Stimulated activated CD4-positive, alpha-beta T cell treated with anti-CD3 and anti-CD28 coated beads, Interleukin-12 subunit alpha, Interleukin-12 subunit beta, amount 100 ng/mL, for 4 hours (primary cell): ENCODE measurements at regions not wholly inside any gene's neighbourhood (a gene's known extent, or its start where the extent isn't known, plus 50 kb on each side); places are given as distances from the start of the nearest gene placed in this dataset.
"Not testable (repeated sequence)": the region's sequence is repeated elsewhere in the genome, so short reads cannot be mapped to it uniquely, and the experiment has no call there.

ENCODE experiments used
- DNase-seq: peaks from one replicate; pipeline ENCODE4 v3.0.0-alpha.2; 2020

GRCh38 chr14:47929334-47929733 is 253.9 kb upstream of the MDGA2 start:
- DNase-seq = no peak

GRCh38 chr14:47921133-47921532 is 245.7 kb upstream of the MDGA2 start:
- DNase-seq = no peak

GRCh38 chr14:47919997-47920396 is 244.6 kb upstream of the MDGA2 start:
- no peak for DNase-seq

GRCh38 chr14:47919334-47919846 is 244.0 kb upstream of the MDGA2 start:
- no peak for DNase-seq

GRCh38 chr14:47917344-47917954 is 242.0 kb upstream of the MDGA2 start:
- DNase-seq = no peak

GRCh38 chr14:47901141-47901540 is 225.7 kb upstream of the MDGA2 start:
- not testable (repeated sequence) for DNase-seq

- DNase-seq = no peak
These were observed 224.3 kb upstream of the MDGA2 start for GRCh38 chr14:47899685-47900084.

- DNase-seq = no peak
These were observed 198.9 kb upstream of the MDGA2 start for GRCh38 chr14:47874350-47874749.

GRCh38 chr14:47872588-47872987 is 197.2 kb upstream of the MDGA2 start:
- no peak for DNase-seq

GRCh38 chr14:47863441-47863840 is 188.0 kb upstream of the MDGA2 start:
- no peak for DNase-seq

- no peak for DNase-seq
These were observed 182.2 kb upstream of the MDGA2 start for GRCh38 chr14:47857646-47858045.

GRCh38 chr14:47852278-47852677 is 176.9 kb upstream of the MDGA2 start:
- no peak for DNase-seq

- DNase-seq = no peak
These were observed 170.6 kb upstream of the MDGA2 start for GRCh38 chr14:47846008-47846407.

- DNase-seq = no peak
These were observed 167.8 kb upstream of the MDGA2 start for GRCh38 chr14:47843236-47843635.

GRCh38 chr14:47833011-47833410 is 157.6 kb upstream of the MDGA2 start:
- no peak for DNase-seq

- no peak for DNase-seq
These were observed 151.4 kb upstream of the MDGA2 start for GRCh38 chr14:47826809-47827208.

GRCh38 chr14:47822326-47822725 is 146.9 kb upstream of the MDGA2 start:
- DNase-seq = no peak

GRCh38 chr14:47821135-47821534 is 145.7 kb upstream of the MDGA2 start:
- DNase-seq = no peak

- no peak for DNase-seq
These were observed 115.1 kb upstream of the MDGA2 start for GRCh38 chr14:47790477-47790876.

GRCh38 chr14:47785058-47785457 is 109.7 kb upstream of the MDGA2 start:
- DNase-seq = no peak

- no peak for DNase-seq
These were observed 103.2 kb upstream of the MDGA2 start for GRCh38 chr14:47778631-47779030.

GRCh38 chr14:47772652-47773051 is 97.2 kb upstream of the MDGA2 start:
- no peak for DNase-seq

GRCh38 chr14:47763188-47763854 is 87.9 kb upstream of the MDGA2 start:
- no peak for DNase-seq

- no peak for DNase-seq
These were observed 71.6 kb upstream of the MDGA2 start for GRCh38 chr14:47746986-47747385.

- DNase-seq = no peak
These were observed 68.8 kb upstream of the MDGA2 start for GRCh38 chr14:47744155-47744554.
